NCI-H510A treated with DMSO at 0.1 percent for 48 hours (cell line): ENCODE measurements at regions not wholly inside any gene's neighbourhood (a gene's known extent, or its start where the extent isn't known, plus 50 kb on each side); places are given as distances from the start of the nearest gene placed in this dataset.

Source experiments
- DNase-seq: peaks from one replicate; lab custom pipeline; 2025; lab: John Stamatoyannopoulos, UW

GRCh38 chr1:55931081-55931940 lies 648.1 kb downstream of the PLPP3 start:
- no peak for DNase-seq

GRCh38 chr1:55929652-55930051 lies 649.7 kb downstream of the PLPP3 start:
- no peak for DNase-seq

GRCh38 chr1:55928576-55928975 lies 650.8 kb downstream of the PLPP3 start:
- DNase-seq: no peak

GRCh38 chr1:55927702-55928290 lies 651.6 kb downstream of the PLPP3 start:
- DNase-seq: no peak

- DNase-seq: no peak
Observed at GRCh38 chr1:55926906-55927471, 652.4 kb downstream of the PLPP3 start.

- no peak for DNase-seq
Observed at GRCh38 chr1:55916907-55917306, 662.5 kb downstream of the PLPP3 start.

GRCh38 chr1:55916481-55916880 lies 662.9 kb downstream of the PLPP3 start:
- no peak for DNase-seq

- DNase-seq: no peak
Observed at GRCh38 chr1:55913565-55913964, 665.8 kb downstream of the PLPP3 start.

- DNase-seq: no peak
Observed at GRCh38 chr1:55912438-55912837, 666.9 kb downstream of the PLPP3 start.

- no peak for DNase-seq
Observed at GRCh38 chr1:55904541-55904940, 674.8 kb downstream of the PLPP3 start.

- DNase-seq: no peak
Observed at GRCh38 chr1:55898181-55898580, 681.2 kb downstream of the PLPP3 start.

GRCh38 chr1:55896210-55896609 lies 681.0 kb upstream of the USP24 start:
- no peak for DNase-seq

GRCh38 chr1:55894521-55894920 lies 679.4 kb upstream of the USP24 start:
- DNase-seq: no peak

GRCh38 chr1:55893155-55893554 lies 678.0 kb upstream of the USP24 start:
- DNase-seq: no peak

GRCh38 chr1:55888685-55889317 lies 673.6 kb upstream of the USP24 start:
- no peak for DNase-seq

- no peak for DNase-seq
Observed at GRCh38 chr1:55886856-55887712, 671.9 kb upstream of the USP24 start.

- no peak for DNase-seq
Observed at GRCh38 chr1:55885619-55886018, 670.5 kb upstream of the USP24 start.

GRCh38 chr1:55882931-55883330 lies 667.8 kb upstream of the USP24 start:
- no peak for DNase-seq

- DNase-seq: no peak
Observed at GRCh38 chr1:55879346-55879745, 664.2 kb upstream of the USP24 start.

GRCh38 chr1:55877437-55878232 lies 662.5 kb upstream of the USP24 start:
- DNase-seq: no peak
